ENCODE measurements at regions not wholly inside any gene's neighbourhood (a gene's known extent, or its start where the extent isn't known, plus 50 kb on each side); places are given as distances from the start of the nearest gene placed in this dataset.

DNA sequence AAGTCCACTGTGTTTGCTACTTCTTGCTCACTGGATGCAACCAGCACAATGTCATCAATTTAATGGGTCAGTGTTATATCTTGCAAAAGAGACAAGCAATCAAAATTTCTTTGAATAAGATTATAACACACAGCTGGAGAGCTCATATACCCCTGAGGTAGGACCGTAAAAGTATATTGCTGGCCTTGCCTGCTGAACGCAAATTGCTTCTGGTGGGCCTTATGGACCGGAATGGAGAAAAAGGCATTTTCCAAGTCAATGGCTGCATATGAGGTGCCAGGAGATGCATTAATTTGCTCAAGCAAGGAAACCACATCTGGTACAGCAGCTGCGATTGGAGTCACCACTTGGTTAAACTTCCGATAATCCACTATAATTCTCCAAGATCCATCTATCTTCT lies 119.1 kb downstream of the ZNF280B start:
- no peak overlapping the region for H3K4me3 Mint-ChIP-seq
- H3K23ac ChIP-seq (ENCODE audit: insufficient read length, low read depth, low read length): no peak overlapping the region
- H3K9ac ChIP-seq (ENCODE audit: extremely low read depth, insufficient read length, low read length): no peak overlapping the region
- H3K27me3 Mint-ChIP-seq (ENCODE audit: low read depth): peaks cover 100% of the 10 kb centered on the region
- no peak overlapping the region for H3T11ph ChIP-seq (ENCODE audit: low read length)
- H3K14ac ChIP-seq (ENCODE audit: insufficient read depth, low read length): no peak overlapping the region
- H2BK120ac ChIP-seq (ENCODE audit: low read depth, low read length, poor library complexity, severe bottlenecking): no peak overlapping the region
- no peak overlapping the region for H3K56ac ChIP-seq (ENCODE audit: insufficient read length, low read depth, low read length)
- H3K4ac ChIP-seq (ENCODE audit: low read depth, low read length): no peak overlapping the region
- H2BK15ac ChIP-seq (ENCODE audit: low read depth, low read length): no peak overlapping the region
- no peak overlapping the region for H2AK5ac ChIP-seq (ENCODE audit: insufficient read length, low read length)
- H3K27me3 ChIP-seq (ENCODE audit: insufficient read depth, low read length): peaks cover 80% of the 10 kb centered on the region
- DNase-seq: no peak
- TF ChIP-seq, protein P1, sequence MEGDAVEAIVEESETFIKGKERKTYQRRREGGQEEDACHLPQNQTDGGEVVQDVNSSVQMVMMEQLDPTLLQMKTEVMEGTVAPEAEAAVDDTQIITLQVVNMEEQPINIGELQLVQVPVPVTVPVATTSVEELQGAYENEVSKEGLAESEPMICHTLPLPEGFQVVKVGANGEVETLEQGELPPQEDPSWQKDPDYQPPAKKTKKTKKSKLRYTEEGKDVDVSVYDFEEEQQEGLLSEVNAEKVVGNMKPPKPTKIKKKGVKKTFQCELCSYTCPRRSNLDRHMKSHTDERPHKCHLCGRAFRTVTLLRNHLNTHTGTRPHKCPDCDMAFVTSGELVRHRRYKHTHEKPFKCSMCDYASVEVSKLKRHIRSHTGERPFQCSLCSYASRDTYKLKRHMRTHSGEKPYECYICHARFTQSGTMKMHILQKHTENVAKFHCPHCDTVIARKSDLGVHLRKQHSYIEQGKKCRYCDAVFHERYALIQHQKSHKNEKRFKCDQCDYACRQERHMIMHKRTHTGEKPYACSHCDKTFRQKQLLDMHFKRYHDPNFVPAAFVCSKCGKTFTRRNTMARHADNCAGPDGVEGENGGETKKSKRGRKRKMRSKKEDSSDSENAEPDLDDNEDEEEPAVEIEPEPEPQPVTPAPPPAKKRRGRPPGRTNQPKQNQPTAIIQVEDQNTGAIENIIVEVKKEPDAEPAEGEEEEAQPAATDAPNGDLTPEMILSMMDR (conservative IDR thresholded peaks at IDR 0.05): no peak
- H2BK5ac ChIP-seq (ENCODE audit: insufficient read length, low read length): no peak overlapping the region
- no peak overlapping the region for H2BK12ac ChIP-seq (ENCODE audit: insufficient read length, low read depth, low read length)
- no peak overlapping the region for H2BK20ac ChIP-seq (ENCODE audit: low read depth, low read length, poor library complexity, severe bottlenecking)
- H3K27ac ChIP-seq (ENCODE audit: insufficient read length, low read depth, low read length): no peak overlapping the region
- H3K4me1 Mint-ChIP-seq: no peaks in the 10 kb centered on the region
- peaks cover 6 to 18% of the 10 kb centered on the region in 2 experiments; a peak in 4 of 5 replicates for H3K9me3 Mint-ChIP-seq
- H3K36me3 Mint-ChIP-seq (ENCODE audit: insufficient read depth in 1 of 3, low read depth in 3 of 3): peaks cover 0 to 3% (median 0%) of the 10 kb centered on the region in 3 experiments; a peak in 1 of 7 replicates
- H4K5ac ChIP-seq (ENCODE audit: insufficient read length, low read depth, low read length): no peak overlapping the region
- no peak overlapping the region for H2AFZ ChIP-seq (ENCODE audit: low read length)
- no peak overlapping the region for H4K8ac ChIP-seq (replicated peaks; ENCODE audit: insufficient read length, low read depth, low read length)
- no peak overlapping the region for H3K18ac ChIP-seq (ENCODE audit: insufficient read length, low read depth, low read length)
- no peaks in the 10 kb centered on the region for H3K9me3 ChIP-seq (ENCODE audit: control insufficient read depth, low read depth, low read length)
- no peak overlapping the region for H3K4me2 ChIP-seq (ENCODE audit: insufficient read depth, insufficient read length, low read length)
- no peaks in the 10 kb centered on the region for H3K4me1 ChIP-seq (ENCODE audit: insufficient read depth, low read length)
- no peaks in the 10 kb centered on the region for H3K79me1 ChIP-seq (ENCODE audit: insufficient read depth, low read depth, low read length, poor library complexity, severe bottlenecking)
- no peak overlapping the region for H4K91ac ChIP-seq (ENCODE audit: insufficient read length, low read depth, low read length)
- no peaks in the 10 kb centered on the region for H4K20me1 ChIP-seq (ENCODE audit: control insufficient read depth, insufficient read depth, insufficient read length)
- no CpG with 5 or more reads among the region's 5 CpGs for WGBS (ENCODE audit: extremely low coverage, insufficient read length, low lambda C conversion rate)
- H3K23me2 ChIP-seq (ENCODE audit: insufficient read length, low read depth, low read length, poor library complexity, severe bottlenecking): no peaks in the 10 kb centered on the region
- no peaks in the 10 kb centered on the region for H3K79me2 ChIP-seq (ENCODE audit: insufficient read depth, low read length)
- H3K27ac Mint-ChIP-seq: no peak overlapping the region
